Right atrium auricular region (tissue), 2 donors: ENCODE measurements at regions not wholly inside any gene's neighbourhood (a gene's known extent, or its start where the extent isn't known, plus 50 kb on each side); places are given as distances from the start of the nearest gene placed in this dataset.

Source experiments
- DNase-seq: peaks from one replicate; pipeline ENCODE4 v3.0.0-alpha.2; 2019; ENCODE audit warnings: low spot score
- H3K27ac ChIP-seq, 2 donors: fragments of 200-600 bp; sonication (generic); 1 replicate in 1 of 2; 2 replicates in 1 of 2; pipeline ENCODE4 v1.5.1; 2016 to 2019
- H3K27me3 ChIP-seq, 2 donors: fragments of 200-600 bp; sonication (generic); one replicate each; pipeline versions ENCODE4 v1.5.1 to v1.6.0; 2017 to 2019
- H3K36me3 ChIP-seq: fragments of 200-600 bp; sonication (generic); one replicate; pipeline ENCODE4 v1.5.1; 2016
- H3K4me1 ChIP-seq, 2 donors: fragments of 200-600 bp; sonication (generic); one replicate each; pipeline versions ENCODE4 v1.5.1 to v1.6.0; 2017 to 2019
- H3K4me3 ChIP-seq, 2 donors: fragments of 200-600 bp; sonication (generic); 1 replicate in 1 of 2; 2 replicates in 1 of 2; pipeline ENCODE4 v1.5.1; 2017 to 2019; ENCODE audit warnings: mild to moderate bottlenecking in 1 of 2, moderate library complexity in 1 of 2
- H3K9me3 ChIP-seq, 2 donors: fragments of 200-600 bp; sonication (generic); one replicate each; pipeline ENCODE4 v1.5.1; 2019
- CTCF ChIP-seq, 2 donors: fragments of 200-600 bp; sonication (generic); IDR thresholded peaks; one replicate each; pipeline ENCODE4 v1.5.1; 2019; ENCODE audit warnings: antibody characterized with exemption in 2 of 2

DNA sequence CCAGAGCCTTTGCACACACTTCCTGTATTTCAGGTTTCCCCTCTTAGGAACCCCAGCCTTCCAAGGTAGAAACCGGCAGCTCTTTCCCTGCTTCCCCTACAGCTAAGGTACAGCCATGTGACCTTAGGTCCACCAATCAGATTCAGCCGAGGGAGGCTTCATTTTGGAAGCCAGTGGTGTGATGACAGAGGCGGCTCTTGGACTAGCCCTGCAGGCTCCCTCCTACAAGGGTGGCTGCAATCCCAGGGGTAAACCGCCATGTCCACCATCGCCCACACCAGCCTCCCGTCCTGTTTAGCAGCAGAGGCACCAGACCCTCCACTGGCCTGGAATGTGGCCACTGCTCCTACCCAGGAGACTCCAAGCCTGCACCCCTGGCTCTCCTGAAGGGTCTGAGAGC lies 65.6 kb downstream of the SERPINA3 start:
- no peaks in the 10 kb centered on the region for H3K4me1 ChIP-seq
- H3K27ac ChIP-seq = no peak overlapping the region
- no peaks in the 10 kb centered on the region for H3K9me3 ChIP-seq
- no peaks in the 10 kb centered on the region for H3K27me3 ChIP-seq
- no peaks in the 10 kb centered on the region for H3K36me3 ChIP-seq
- no peak overlapping the region for H3K4me3 ChIP-seq
- TF ChIP-seq CTCF (IDR thresholded peaks at IDR 0.05) = no peak
- no peak for DNase-seq

- Histone ChIP-seq H3K9me3 (no peaks in the 10 kb centered on the region), H3K27ac (no peak overlapping the region), H3K27me3 (no peaks in the 10 kb centered on the region), H3K4me1 (no peaks in the 10 kb centered on the region), H3K4me3 (no peak overlapping the region), H3K36me3 (no peaks in the 10 kb centered on the region)
- DNase-seq = no peak
- TF ChIP-seq CTCF (IDR thresholded peaks at IDR 0.05) = no peak
Measured at GRCh38 chr14:94677213-94677612, 65.0 kb downstream of the SERPINA3 start.

GRCh38 chr14:94676495-94677185 lies 64.4 kb downstream of the SERPINA3 start:
- Histone ChIP-seq H3K4me3 (no peak overlapping the region), H3K4me1 (no peaks in the 10 kb centered on the region), H3K36me3 (no peaks in the 10 kb centered on the region), H3K9me3 (no peaks in the 10 kb centered on the region), H3K27me3 (no peaks in the 10 kb centered on the region), H3K27ac (no peak overlapping the region)
- no peak for TF ChIP-seq CTCF (IDR thresholded peaks at IDR 0.05)
- DNase-seq = no peak

DNA sequence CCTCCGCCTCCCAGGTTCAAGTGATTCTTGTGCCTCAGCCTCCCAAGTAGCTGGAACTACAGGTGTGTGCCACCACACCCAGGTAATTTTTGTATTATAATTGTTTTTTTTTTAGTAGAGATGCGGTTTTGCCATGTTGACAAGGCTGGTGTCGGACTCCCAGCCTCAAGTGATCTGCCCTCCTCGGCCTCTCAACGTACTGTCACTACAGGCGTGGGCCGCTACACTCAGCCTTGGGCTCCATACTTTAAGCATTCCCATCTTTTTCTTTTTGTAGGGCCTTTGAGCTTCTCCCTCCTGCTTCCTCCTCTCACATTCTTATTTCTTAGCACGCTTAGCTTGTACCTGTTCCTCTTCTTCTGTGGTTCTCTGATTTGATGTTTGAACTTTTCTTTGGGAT lies 62.8 kb downstream of the SERPINA3 start:
- Histone ChIP-seq H3K27me3 (no peaks in the 10 kb centered on the region), H3K36me3 (no peaks in the 10 kb centered on the region), H3K27ac (no peak overlapping the region), H3K9me3 (no peaks in the 10 kb centered on the region), H3K4me3 (no peak overlapping the region), H3K4me1 (no peaks in the 10 kb centered on the region)
- no peak for DNase-seq
- TF ChIP-seq CTCF (IDR thresholded peaks at IDR 0.05) = no peak

DNA sequence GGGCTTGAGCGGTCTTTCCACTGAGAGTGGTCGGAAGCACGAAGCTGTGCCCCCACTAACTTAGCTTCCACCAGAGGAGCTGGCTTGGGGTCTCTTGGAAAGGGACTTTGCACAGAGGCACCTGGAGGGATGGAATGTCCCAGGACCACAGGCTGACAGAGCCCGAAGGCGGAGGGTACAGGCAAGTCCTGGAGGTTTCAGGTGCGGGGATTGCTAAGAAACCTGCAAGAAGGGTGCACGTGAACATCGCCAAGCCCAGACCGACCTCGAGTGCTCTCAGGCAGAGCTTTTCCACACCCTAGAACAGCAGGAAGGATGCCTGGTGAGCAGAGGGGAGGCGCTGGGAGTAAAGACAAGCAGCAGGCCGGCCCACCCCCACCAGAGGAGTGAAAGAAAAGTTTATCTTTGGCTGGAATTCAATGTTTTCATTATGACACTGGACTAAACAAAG lies 61.6 kb downstream of the SERPINA3 start:
- Histone ChIP-seq H3K27ac (no peak overlapping the region), H3K4me3 (no peak overlapping the region), H3K27me3 (no peaks in the 10 kb centered on the region), H3K36me3 (no peaks in the 10 kb centered on the region), H3K4me1 (no peaks in the 10 kb centered on the region), H3K9me3 (no peaks in the 10 kb centered on the region)
- TF ChIP-seq CTCF (IDR thresholded peaks at IDR 0.05) = no peak
- DNase-seq = no peak
